ENCODE measurements at regions not wholly inside any gene's neighbourhood (a gene's known extent, or its start where the extent isn't known, plus 50 kb on each side); places are given as distances from the start of the nearest gene placed in this dataset.

GRCh38 chr10:36087006-36088005 is 445.2 kb upstream of the FZD8 start:
- DNase-seq = no peak

DNA sequence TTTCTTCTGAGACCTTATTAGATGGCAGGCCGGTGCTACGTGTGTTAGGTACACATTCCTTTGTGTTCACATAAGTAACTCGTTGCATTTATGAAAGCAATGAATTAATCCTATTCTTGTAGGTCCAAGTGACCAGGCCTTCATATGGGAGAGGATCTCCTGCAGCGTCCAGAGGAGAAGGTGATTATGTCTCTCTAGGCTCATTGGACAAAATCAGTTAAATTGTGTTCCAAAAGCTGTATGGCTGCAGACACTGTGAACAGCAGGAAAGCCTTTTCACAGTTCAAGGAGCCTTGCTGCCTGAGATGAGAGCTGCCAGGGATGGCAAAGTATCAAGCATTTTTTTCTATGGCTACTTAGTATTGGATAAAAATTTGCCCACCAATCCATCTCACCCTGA is 433.1 kb upstream of the FZD8 start:
- no peak for DNase-seq

DNA sequence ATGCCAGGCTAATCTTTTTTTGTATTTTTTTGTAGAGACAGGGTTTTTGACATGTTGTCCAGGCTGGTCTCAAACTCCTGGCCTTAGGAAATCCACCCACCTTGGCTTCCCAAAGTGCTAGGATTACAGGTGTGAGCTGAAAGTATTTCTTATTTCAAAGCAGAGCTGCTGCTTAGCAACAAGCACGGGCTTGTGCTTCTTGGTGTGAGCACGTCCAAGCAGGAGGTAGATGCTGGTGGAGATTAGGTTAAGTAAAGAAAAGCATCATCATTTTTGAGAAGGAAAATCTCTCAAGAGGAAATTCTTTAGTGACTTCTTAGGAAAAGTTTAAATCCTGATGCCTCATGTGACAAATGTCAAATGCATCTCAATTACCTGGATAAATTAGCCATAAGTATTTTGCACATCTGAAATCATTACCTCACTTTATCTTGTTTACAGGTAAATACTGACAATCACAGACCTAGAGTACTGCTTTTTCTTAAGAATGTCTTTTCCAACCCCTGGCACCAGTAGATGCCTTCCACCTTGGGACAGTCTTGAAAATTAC is 431.8 kb upstream of the FZD8 start:
- no peak for DNase-seq

DNA sequence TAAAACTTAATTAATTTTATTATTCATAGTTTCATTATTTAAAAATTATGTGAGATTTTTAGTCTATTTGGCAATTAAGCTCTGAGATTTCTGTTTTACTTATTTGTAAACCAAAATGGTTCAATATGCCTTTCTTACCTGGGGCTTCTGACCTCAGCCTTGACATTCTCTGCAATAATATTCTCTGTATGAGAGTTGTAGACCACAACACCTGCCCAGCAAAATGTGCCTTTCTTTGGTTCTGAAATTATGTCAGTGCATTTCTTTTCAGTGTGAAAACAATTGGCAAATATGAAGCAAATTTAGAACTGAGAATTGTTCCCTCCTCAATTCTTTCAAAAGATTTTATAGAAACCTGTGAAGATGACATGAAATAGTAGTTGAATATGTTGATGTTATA is 426.4 kb upstream of the FZD8 start:
- DNase-seq = no peak

- DNase-seq = no peak
These were observed 425.7 kb upstream of the FZD8 start for GRCh38 chr10:36067748-36068147.

DNA sequence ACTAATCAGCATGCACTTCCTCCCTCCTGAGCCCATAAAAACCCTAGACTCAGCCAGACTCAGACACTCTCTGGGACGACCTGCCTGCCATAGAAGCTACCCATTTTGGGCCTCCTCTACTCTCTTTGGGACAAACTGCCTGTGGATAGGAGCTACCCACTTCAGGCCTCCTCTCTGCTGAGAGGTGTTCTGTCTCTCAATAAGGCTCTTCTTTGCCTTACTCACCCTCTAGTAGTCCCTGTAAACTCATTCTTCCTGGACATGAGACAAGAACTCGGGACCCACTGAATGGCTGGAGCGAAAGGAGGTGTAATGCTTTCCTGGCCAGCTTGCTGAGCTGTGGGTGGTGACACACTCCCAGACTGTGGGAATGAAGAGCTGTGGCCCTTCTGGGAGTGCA is 424.8 kb upstream of the FZD8 start:
- no peak for DNase-seq

GRCh38 chr10:36066102-36066501 is 424.0 kb upstream of the FZD8 start:
- no peak for DNase-seq

- no peak for DNase-seq
These were observed 421.3 kb upstream of the FZD8 start for GRCh38 chr10:36063396-36063795.

DNA sequence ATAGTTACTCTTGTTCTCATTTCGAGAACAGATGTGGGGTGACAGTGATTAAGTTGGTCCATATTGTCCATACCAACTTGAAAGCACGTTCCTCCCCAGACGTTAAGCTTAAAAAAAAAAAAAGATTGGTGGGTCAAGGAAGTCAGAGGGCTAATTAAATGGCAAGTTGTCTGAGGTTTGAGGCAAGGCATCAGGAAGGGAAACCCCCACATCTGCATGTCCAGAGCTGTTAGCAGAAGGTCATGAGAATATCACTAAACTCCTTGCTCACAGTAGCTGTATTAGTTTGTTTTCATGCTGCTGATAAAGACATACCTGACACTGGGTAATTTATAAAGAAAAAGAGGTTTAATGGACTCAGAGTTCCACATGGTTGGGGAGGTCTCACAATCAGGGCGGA is 415.6 kb upstream of the FZD8 start:
- DNase-seq = no peak

- DNase-seq = no peak
These were observed 415.1 kb upstream of the FZD8 start for GRCh38 chr10:36057180-36057579.

DNA sequence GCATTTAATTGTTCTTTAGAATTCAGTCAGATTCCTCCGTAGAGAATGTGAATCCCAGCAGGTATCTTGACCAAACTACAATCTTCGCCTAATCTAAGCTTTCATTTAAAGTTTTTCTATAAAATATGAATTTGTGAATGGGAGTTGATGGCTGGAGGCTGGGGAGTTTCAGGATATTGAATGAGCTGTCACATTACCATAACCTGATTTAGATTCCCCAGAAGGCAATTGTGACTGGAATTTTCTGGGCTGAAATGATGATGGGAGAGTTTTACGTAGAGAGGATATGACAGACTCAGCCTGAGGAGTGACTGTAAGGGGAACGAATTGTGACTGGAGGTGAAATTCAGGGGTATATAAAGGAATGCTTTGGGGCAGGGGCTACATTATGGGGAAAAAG is 411.7 kb upstream of the FZD8 start:
- DNase-seq = no peak

GRCh38 chr10:36053271-36053670 is 411.2 kb upstream of the FZD8 start:
- DNase-seq = no peak

DNA sequence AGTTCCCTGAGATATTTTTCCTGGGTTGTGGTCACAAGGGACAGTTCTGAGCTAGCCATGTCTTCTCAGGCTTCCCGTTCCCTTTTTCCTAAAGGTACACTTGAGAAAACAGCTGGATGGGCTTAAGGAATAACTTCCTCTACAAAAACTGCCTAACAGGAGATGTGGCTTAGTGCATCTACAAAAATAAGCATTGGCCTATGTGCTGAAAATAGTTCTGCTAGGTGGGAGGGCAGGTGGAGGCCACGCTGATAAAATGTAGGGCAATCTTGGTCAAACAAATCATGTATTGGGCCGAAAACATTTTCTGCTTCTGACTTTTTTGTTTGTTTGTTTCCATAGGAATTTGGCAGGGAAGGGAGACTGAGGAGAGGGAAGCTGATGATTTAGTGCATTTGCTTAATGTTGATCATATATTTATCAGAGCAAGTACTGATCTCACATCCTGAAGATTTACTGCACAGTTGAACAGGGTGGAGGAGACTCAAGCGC is 409.4 kb upstream of the FZD8 start:
- no peak for DNase-seq

- no peak for DNase-seq
These were observed 408.8 kb upstream of the FZD8 start for GRCh38 chr10:36050763-36051499.

DNA sequence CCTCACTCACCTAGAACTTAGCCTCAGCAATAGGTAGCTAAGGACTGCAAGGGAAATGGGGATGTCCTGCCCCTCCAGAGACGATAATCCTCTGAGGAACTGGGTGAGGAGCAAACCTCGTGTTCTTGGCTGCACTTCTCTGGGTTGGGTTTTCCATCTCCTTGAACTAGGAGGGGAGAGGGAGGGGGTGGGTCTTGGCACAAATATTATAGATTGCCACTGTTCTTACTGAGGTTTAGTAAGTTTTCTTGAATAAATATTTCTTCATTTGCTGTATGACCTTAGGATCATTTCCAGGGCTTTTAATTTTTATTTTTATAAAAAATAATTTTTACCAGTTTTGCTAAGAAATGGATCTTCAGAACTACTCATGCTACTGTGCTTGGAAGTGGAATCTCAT is 406.7 kb upstream of the FZD8 start:
- no peak for DNase-seq

GRCh38 chr10:36048236-36048635 is 406.1 kb upstream of the FZD8 start:
- no peak for DNase-seq

- no peak for DNase-seq
These were observed 400.0 kb upstream of the FZD8 start for GRCh38 chr10:36042135-36042534.

- DNase-seq = no peak
These were observed 396.3 kb upstream of the FZD8 start for GRCh38 chr10:36038316-36038955.

DNA sequence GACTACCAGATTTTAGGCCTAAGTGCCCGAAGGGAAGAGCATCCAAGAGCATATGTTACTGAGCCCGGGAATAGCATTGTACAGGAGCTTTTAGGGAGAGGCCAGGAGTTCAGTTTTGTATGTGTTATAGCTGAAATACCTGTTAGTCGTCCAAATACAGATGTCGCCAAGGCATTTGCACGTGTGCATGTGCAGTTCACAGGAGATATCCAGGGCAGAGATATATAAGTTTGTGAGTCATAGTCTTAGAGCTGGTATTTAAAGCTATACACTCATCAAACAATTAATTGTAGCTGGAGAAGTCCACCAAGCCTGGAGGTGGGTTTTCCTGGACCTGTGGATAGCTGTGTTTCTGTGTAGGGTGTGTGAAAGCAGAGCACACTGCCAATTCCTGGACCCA is 394.0 kb upstream of the FZD8 start:
- DNase-seq = no peak

DNA sequence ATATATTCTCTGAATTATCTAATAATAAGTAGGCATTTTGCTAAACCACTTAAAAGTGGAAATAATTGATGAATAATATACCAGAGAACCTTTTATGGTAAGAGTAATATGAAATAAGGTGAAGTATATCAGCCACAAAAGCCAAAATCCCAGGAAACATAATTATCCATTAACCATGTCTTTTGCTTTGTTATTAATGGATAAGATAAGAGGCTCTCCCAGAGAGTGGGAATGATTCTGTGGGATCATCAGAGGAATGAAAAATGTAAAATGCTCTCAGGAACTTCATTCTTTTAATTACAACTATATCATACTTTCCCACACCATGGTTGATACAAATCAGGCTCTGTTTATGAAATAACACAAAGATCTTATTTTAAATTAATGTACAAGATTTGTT is 391.7 kb upstream of the FZD8 start:
- DNase-seq = no peak

- DNase-seq = no peak
These were observed 388.4 kb upstream of the FZD8 start for GRCh38 chr10:36030516-36030915.

DNA sequence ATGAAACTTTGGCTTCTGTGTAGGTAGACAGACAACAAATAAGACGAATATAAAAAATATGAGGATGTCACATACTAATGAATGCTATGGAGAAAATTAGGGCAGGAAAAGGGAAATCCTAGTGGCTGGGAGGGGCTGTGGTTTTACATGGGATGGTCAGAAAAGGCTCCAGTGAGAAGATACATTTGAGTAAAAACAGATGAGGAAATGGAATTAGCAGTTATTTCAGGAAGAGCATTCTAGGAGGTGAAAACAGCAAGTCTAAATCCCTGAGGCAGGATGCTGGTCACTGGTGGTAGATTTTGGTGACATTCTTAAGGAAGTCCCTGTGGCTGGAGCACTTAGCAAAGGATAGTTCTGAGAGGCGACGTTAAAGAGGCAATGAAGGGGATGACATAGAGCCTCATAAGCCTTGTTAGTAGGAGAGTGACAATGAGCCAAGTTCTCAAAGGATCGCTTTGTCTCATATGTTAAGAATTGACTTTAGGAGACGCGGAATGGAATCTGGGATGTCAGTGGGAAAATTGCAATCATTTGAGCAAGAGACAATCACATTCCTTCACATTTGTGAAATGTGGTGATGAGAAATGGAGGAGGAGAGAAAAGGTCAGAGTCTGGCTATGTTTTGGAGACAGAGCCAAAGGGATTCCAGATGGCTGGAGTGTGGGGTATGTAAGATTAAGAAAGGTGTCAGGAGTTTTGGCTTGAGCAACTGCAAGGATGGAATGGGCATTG is 384.7 kb upstream of the FZD8 start:
- no peak for DNase-seq

Data from NCI-H226 (cell line).